Frontal cortex (tissue), 3 donors: ENCODE measurements at regions not wholly inside any gene's neighbourhood (a gene's known extent, or its start where the extent isn't known, plus 50 kb on each side); places are given as distances from the start of the nearest gene placed in this dataset.

ENCODE experiments used
- DNase-seq, 2 donors: peaks; one replicate each; pipeline ENCODE4 v3.0.0; 2012; ENCODE audit warnings: low spot score in 2 of 2
- FAIRE-seq: peaks from 2 replicates; lab custom pipeline; 2012; peaks lifted over from hg19 to GRCh38; lab: Jason Lieb, UNC
- donor health status: control.
- donor health status: control.
- donor health status: control.

DNA sequence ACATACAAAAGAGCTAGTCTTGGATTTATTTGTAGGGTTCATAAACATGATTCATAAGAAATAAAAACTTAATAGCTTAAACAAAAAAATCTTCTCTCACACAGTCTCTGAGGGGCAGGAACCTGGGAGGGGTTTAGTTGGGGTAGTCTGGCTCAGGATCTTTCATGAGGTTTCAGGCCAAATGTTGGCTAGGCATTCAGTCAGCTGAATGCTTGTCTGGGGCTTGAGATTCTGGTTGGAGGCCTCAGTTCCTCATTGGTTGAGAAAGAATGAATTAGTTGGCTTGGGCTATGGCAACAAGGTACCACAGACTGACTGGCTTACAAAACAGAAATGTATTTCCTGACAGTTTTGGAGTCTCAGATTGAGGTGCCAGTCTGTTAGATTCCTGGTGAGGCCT, 74.3 kb downstream of the ANKRD7 start:
- no peak for FAIRE-seq
- DNase-seq = no peak

- FAIRE-seq (no peak), DNase-seq (no peak)
Observed at GRCh38 chr7:118300177-118300576, 75.7 kb downstream of the ANKRD7 start.

DNA sequence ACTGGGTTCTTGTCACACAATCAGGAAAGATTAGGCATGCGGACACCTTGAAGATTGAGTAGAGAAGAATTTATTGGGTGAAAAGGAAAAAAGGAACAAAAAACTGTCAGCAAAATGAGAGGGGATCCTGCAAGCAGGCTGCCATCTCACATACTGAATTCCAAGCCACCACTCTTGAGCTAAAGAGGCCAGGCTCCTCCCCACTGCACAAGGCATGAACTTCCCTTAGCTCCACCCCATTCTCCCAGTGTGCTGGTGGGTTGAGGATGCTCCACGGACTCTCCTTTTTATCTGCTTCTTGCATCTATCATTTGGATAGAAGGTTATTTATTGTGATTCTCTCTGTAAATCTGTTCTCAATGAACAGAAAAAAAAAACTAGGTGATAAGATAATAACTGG, 79.6 kb downstream of the ANKRD7 start:
- FAIRE-seq = no peak
- no peak for DNase-seq

GRCh38 chr7:118305671-118306070, 81.2 kb downstream of the ANKRD7 start:
- DNase-seq (no peak), FAIRE-seq (no peak)

DNA sequence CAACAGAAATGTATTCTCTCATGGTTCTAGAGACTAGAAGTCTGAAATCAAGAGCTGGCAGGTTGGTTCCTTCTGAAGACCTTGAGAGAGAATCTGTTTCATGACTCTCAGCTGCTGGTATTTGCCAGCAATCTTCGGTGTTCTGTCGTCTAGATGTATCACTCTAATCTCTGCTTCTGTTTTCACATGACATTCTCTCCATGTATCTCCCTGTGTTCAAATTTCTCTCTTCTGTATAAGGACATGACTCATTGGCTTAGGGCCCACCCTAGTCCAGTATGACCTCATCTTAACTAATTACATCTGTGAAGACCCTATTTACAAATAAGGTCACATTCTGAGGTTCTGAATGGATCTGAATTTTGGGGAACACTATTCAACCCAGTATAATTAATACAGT, 82.3 kb downstream of the ANKRD7 start:
- FAIRE-seq (no peak), DNase-seq (no peak)

DNA sequence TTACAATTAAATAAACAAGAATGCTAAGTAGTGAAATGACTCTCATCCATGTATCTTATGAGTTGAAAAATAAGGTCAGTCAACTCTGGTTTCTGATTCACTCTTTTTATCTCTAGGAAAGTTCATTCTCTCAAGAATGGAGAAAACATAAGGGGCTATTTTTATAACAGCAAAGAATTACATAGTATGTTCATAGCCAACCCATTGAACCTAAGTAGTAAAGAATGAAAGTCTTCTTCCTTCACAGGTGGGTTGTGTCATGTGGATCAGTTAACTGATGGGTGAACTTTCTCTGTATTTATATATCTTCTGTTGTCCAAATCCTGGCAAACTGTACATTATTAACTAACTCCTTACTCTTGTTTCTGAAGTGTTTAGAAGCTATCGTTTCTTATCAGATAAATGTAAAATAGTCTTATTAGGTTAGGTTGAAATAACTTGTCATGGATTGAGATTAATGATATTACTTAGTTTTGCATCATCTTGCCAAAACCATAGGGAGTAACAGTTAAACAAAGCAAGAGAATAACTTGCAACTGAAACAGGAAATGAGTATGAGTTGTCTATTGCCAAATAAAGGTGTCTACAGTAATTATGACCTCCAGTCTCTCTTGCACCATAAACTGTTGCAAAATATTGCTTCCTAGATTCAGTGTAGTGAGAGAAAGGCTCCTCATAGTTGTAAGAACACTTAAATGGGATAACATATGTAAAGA, 86.8 kb downstream of the ANKRD7 start:
- no peak for DNase-seq
- no peak for FAIRE-seq

- FAIRE-seq = no peak
- DNase-seq = no peak
Observed at GRCh38 chr7:118312051-118312450, 87.5 kb downstream of the ANKRD7 start.

DNA sequence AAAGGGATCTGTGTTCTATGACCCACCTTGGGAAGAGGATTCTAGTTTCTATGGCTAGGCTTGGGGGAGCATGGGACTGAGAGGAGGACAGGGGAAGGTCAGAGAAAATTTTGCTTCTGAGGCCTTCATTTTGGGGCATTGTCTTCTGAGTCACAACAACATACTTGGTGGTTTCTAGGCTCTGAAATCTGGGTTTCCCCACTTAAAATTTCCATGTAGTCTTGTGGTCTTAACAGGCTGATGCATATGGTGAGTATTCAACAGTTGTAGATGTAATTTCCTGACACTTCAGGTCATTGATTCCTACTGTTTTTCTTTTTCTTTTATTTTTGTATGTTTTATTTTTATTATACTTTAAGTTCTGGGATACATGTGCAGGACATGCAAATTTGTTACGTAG, 88.5 kb downstream of the ANKRD7 start:
- FAIRE-seq (no peak), DNase-seq (no peak)

DNA sequence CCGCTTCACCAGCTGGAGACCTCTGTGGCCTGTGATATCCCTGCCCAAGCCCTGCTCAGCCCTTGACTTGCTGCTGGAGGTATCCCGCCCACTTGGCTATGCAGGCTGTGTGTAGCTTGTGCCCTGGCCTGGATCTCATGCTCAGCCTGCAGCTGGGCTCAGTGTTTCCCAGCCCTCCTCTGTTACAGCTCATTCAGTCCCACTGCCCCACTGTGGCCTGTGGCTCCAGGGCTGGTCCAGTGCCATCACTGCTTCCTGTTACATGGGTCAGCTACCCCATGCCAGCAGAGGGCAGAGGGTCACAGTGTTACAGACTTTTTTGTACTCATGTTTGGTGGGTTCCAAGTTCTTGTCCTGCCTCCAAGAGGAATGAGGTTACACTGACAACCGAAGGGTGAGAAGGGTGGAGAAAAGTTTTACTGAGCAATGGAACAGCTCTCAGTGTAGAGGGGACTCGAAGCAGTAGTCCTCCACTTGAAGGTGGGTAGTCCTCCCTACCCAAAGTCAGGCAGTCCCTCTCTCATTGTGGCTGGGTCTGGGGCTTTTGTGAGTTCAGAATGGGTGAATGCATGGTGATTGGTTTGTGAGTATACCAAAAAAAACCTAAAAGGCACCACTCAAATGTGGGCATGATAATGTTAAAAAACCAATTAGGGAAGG, 100.4 kb downstream of the ANKRD7 start:
- DNase-seq (no peak), FAIRE-seq (no peak)

DNA sequence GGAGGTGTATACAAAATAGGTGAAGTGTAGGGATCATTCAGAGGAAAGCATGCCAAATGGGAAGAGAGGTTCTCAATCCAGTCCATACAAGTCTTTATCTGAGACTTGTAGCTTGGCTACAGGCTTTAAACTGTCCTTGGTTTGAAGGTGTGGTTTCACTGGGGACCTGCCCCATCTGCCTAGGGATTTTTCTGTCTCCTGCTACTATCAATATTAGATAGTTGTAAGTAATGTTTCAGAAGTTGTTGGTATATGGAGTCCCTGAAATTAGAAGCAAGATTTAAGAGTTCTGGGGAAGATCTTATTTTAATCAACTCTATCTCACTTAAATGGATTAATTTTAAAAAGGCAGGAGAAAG, 100.9 kb downstream of the ANKRD7 start:
- FAIRE-seq (no peak), DNase-seq (no peak)

DNA sequence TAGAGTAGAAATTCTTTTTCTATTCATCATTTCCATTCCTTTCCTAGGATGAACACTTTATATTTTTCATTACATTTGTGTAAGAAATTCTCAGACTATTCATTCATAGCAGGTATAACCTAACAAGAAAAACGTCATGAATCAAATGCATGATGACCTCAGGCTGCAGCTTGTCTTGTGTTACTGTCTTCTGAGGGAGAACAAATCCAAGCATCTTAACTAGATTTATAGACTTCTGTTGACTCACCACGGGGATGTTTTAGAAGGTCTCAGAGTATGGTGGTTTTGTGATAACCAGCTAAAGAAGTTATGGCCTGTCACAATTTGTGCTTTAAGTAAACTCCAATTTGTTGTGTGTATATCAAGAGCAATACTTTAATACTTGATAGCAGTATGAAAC, 102.7 kb downstream of the ANKRD7 start:
- FAIRE-seq (no peak), DNase-seq (no peak)

DNA sequence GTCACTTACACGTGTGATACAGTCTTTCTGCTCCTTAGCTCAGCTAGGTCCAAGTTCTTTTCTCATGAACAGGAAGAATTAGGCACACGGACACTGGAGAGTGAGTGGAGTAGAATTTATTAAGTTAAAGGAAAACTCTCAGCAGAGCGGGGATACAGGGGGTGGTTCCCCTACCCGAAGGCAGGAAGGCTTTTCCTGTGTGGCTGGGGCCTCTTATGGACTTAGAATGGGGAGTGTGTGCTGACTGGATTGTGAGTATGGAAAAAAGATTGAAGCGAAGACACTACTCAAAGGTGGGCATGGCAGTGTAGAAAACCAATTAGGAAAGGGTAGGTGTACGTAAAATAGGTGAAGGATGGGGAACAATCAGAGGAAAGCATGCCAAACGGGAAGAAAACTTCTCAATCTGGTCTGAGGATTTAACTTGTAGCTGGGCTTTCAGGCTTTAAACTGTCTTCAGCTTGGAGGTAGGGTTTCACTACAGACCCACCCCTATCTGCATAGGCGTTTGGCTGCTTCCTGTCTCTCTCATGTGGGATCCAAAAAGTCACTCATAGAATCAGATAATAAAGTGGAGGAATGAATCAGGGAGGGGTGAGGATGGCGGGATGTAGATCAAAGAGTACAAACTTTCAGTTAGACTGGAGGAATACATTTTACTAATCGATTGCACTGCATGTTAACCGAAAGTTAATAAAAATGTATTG, 104.2 kb downstream of the ANKRD7 start:
- no peak for FAIRE-seq
- DNase-seq = no peak

GRCh38 chr7:118330388-118330787, 105.9 kb downstream of the ANKRD7 start:
- FAIRE-seq (no peak), DNase-seq (no peak)

DNA sequence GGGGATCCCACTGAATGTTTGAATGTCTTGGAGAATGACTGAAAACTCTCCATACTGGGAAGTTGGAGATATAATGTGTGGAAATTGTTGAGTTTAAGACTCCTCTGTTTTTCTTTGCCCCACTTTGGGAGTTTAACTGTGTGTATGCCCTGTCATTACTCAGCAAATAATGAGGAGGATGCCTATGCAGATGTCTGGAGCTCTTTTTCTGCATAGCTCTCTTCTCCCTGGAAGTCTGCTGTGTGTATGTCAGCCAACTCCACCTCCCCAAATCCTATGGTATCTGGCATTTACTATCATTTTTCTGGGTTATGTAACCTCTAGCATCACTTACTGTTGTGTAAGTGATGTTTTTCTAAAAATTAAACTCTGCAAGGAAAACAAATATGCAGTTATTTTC, 122.2 kb downstream of the ANKRD7 start:
- DNase-seq (no peak), FAIRE-seq (no peak)

GRCh38 chr7:118349604-118350003, 125.1 kb downstream of the ANKRD7 start:
- FAIRE-seq = no peak

DNA sequence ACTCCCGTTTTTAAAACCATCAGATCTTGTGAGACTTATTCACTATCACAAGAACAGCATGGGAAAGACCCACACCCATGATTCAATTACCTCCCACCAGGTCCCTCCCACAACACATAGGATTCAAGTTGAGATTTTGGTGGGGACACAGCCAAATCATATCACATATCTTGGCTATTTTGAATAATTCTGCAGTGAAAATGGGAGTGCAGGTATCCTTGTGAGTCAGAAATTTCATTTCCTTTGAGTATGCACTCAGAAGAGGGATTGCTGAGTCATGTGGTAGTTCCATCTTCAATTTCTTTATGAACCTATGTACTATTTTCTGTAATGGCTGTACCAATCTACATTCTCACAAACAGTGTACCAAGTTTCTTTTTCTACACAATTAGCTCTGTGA, 125.8 kb downstream of the ANKRD7 start:
- FAIRE-seq (no peak), DNase-seq (no peak)

More at GRCh38 chr7:118349604-118350003, 125.1 kb downstream of the ANKRD7 start:
- no peak for DNase-seq

GRCh38 chr7:118352867-118353453, 128.5 kb downstream of the ANKRD7 start:
- DNase-seq (peak in 1 of 2 donors; percentile 7), FAIRE-seq (no peak)

DNA sequence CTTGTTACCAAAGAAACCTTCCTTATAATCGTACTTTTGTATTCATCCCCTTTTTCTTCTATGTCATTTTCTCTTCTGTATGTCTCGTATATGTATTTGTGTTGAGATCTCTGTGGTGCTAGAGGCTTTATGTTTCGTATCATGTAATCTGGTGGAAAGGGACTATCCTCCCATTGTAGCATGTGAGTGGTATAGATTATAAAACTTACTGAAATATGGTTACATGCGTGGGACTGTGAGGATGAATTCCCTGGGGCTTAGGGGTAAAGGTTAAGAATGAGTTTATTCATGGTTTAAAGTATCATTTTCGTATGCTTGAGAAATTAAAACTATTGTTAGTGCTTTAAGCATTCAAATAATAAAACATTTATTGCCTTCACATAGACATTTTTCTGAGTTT, 141.9 kb downstream of the ANKRD7 start:
- no peak for FAIRE-seq
- DNase-seq = no peak

- FAIRE-seq (no peak), DNase-seq (no peak)
Observed at GRCh38 chr7:118368958-118369357, 144.5 kb downstream of the ANKRD7 start.

DNA sequence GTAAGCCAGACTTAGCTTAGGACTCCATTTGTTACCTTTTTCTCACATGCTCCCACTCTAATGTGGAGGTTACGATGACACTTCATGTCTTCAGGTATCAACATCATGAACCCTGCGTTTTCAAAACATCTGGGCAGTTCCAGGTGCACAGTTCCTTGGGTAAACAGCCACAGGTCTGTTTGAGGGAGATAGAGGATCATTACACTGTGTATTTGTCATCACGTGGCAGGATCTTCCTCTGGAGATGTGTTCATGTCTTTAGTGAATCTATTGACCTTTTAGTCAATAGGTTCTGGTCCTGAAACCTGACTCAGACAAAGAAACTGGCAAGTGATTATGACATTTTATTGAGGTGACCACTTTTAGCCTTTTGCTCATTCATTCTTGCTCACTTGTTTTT, 145.5 kb downstream of the ANKRD7 start:
- FAIRE-seq = no peak

DNA sequence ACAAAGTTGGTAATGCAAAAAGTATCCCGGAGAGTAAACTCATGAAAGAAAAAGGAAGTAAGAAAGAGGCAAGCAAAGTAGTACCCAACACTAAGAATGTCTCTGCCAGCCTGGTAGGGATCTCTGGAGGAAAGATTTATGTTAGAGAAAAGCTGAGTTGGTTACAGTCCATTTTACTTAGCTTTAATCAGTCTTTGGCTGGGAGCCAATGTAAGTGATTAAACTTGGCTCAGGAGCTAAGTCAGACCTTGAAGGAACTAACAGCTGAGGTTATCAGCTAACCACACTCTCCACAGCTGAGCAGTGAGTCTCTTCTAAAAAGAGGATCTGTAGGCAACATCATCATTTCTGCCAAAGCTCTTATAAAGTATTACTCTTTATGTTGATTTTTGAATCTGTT, 148.0 kb downstream of the ANKRD7 start:
- DNase-seq = no peak

More for the DNA sequence above, 145.5 kb downstream of the ANKRD7 start:
- DNase-seq = no peak

More for the DNA sequence above, 148.0 kb downstream of the ANKRD7 start:
- no peak for FAIRE-seq
